ENCODE measurements at regions not wholly inside any gene's neighbourhood (a gene's known extent, or its start where the extent isn't known, plus 50 kb on each side); places are given as distances from the start of the nearest gene placed in this dataset.

DNA sequence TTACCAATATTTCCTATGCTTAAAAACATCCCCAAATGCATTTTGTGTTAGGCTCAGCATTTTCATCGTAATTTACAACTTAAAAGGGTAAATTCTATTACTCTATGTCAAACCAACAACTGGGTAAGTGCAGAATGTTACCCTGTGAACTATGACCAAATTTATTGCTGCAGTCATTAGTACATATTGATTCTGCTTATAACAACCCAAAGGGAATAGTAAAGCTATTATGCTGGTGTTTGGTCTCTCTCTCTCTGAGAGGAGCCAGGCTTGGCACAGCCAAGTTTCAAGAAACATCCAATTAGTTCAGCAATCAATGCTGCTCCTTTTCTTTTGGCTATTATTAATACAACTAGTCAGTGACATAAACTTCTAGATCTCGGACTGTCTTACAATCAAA is 747.7 kb downstream of the CENPC start:
- ATAC-seq: no peak
- TF ChIP-seq ESRRG (CRISPR knock-in tag; IDR thresholded peaks at IDR 0.05): no peak
- TF ChIP-seq, protein P1, sequence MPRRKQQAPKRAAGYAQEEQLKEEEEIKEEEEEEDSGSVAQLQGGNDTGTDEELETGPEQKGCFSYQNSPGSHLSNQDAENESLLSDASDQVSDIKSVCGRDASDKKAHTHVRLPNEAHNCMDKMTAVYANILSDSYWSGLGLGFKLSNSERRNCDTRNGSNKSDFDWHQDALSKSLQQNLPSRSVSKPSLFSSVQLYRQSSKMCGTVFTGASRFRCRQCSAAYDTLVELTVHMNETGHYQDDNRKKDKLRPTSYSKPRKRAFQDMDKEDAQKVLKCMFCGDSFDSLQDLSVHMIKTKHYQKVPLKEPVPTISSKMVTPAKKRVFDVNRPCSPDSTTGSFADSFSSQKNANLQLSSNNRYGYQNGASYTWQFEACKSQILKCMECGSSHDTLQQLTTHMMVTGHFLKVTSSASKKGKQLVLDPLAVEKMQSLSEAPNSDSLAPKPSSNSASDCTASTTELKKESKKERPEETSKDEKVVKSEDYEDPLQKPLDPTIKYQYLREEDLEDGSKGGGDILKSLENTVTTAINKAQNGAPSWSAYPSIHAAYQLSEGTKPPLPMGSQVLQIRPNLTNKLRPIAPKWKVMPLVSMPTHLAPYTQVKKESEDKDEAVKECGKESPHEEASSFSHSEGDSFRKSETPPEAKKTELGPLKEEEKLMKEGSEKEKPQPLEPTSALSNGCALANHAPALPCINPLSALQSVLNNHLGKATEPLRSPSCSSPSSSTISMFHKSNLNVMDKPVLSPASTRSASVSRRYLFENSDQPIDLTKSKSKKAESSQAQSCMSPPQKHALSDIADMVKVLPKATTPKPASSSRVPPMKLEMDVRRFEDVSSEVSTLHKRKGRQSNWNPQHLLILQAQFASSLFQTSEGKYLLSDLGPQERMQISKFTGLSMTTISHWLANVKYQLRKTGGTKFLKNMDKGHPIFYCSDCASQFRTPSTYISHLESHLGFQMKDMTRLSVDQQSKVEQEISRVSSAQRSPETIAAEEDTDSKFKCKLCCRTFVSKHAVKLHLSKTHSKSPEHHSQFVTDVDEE (CRISPR knock-in tag; IDR thresholded peaks at IDR 0.05): no peak
- TF ChIP-seq CSDC2 (CRISPR knock-in tag; IDR thresholded peaks at IDR 0.05): no peak
- no peak for TF ChIP-seq RARB (CRISPR knock-in tag; IDR thresholded peaks at IDR 0.05)
- no peak for TF ChIP-seq ZNF70 (CRISPR knock-in tag; IDR thresholded peaks at IDR 0.05)
- no peak for TF ChIP-seq SNAI2 (CRISPR knock-in tag; IDR thresholded peaks at IDR 0.05)
- no peak for TF ChIP-seq TCF4 (CRISPR knock-in tag; IDR thresholded peaks at IDR 0.05; ENCODE audit: borderline replicate concordance)

DNA sequence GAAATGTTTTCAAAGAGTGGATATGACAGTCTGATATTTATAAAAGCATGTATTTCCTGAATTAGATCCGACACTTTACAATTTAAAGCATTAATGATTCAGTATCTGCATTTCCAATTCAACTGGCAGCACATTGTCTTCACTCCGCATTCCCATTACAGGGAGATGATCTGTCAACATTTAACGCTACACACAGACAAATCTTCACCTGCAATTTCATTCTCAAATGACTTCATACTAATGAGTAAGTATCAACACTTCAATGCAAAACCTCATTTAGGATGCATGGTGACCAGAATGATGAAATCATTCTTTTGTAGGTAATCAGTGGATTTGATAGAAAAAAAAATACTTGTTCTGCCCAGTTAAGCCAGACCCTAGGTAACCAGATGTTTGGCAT is 749.6 kb downstream of the CENPC start:
- no peak for ATAC-seq
- TF ChIP-seq GLIS3 (CRISPR knock-in tag; IDR thresholded peaks at IDR 0.05) (no peak), ZNF8 (CRISPR knock-in tag; IDR thresholded peaks at IDR 0.05) (no peak), ISL1 (CRISPR knock-in tag; IDR thresholded peaks at IDR 0.05) (no peak), ZC3H10 (CRISPR knock-in tag; IDR thresholded peaks at IDR 0.05) (no peak), ZNF565 (CRISPR knock-in tag; conservative IDR thresholded peaks at IDR 0.05; ENCODE audit: low read depth) (no peak), BACH2 (CRISPR knock-in tag; IDR thresholded peaks at IDR 0.05; ENCODE audit: borderline replicate concordance) (no peak), RARB (CRISPR knock-in tag; IDR thresholded peaks at IDR 0.05) (no peak), OSR1 (CRISPR knock-in tag; IDR thresholded peaks at IDR 0.05) (no peak), ZFP30 (CRISPR knock-in tag; IDR thresholded peaks at IDR 0.05) (no peak), ARNTL (CRISPR knock-in tag; IDR thresholded peaks at IDR 0.05; ENCODE audit: borderline replicate concordance, low read depth) (no peak)
- TF ChIP-seq, protein P2, sequence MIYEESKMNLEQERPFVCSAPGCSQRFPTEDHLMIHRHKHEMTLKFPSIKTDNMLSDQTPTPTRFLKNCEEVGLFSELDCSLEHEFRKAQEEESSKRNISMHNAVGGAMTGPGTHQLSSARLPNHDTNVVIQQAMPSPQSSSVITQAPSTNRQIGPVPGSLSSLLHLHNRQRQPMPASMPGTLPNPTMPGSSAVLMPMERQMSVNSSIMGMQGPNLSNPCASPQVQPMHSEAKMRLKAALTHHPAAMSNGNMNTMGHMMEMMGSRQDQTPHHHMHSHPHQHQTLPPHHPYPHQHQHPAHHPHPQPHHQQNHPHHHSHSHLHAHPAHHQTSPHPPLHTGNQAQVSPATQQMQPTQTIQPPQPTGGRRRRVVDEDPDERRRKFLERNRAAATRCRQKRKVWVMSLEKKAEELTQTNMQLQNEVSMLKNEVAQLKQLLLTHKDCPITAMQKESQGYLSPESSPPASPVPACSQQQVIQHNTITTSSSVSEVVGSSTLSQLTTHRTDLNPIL (CRISPR knock-in tag; IDR thresholded peaks at IDR 0.05; ENCODE audit: low read depth): no peak

DNA sequence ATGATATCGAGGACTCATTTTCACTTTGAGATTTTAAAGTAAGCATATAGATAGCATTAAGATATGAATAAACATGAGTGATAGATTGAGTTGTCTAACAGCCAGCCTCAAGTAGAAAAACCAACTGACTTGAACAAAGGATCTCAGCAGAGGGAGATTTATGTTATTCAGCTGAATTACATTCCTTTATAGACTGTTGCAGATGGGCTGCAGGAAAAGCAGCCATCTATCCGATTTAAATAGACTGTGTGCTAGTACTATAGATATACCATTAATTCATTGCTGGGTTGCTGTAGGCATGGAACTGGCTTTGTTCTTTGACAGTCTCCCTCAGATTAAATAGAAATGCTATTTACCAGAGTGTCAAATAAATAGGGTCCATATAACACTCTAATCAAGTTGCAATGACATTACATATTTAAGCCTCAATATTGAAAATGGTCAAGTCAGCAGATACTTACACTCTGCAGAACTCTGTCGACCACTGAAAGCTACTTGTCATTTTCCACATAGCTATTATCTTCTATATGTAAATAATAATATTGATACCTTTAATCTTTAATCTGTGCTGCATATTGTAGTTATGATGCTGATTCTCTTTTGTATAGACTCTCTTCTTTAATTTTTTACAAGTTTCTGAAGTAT is 750.8 kb downstream of the CENPC start:
- ATAC-seq: no peak
- TF ChIP-seq ZFP30 (CRISPR knock-in tag; IDR thresholded peaks at IDR 0.05): no peak
- TF ChIP-seq OSR1 (CRISPR knock-in tag; IDR thresholded peaks at IDR 0.05): no peak
- no peak for TF ChIP-seq ARNTL (CRISPR knock-in tag; IDR thresholded peaks at IDR 0.05; ENCODE audit: borderline replicate concordance, low read depth)
- TF ChIP-seq ZNF70 (CRISPR knock-in tag; IDR thresholded peaks at IDR 0.05): no peak
- TF ChIP-seq, protein P3, sequence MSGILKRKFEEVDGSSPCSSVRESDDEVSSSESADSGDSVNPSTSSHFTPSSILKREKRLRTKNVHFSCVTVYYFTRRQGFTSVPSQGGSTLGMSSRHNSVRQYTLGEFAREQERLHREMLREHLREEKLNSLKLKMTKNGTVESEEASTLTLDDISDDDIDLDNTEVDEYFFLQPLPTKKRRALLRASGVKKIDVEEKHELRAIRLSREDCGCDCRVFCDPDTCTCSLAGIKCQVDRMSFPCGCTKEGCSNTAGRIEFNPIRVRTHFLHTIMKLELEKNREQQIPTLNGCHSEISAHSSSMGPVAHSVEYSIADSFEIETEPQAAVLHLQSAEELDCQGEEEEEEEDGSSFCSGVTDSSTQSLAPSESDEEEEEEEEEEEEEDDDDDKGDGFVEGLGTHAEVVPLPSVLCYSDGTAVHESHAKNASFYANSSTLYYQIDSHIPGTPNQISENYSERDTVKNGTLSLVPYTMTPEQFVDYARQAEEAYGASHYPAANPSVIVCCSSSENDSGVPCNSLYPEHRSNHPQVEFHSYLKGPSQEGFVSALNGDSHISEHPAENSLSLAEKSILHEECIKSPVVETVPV (CRISPR knock-in tag; IDR thresholded peaks at IDR 0.05): no peak
- TF ChIP-seq, protein P1 (CRISPR knock-in tag; IDR thresholded peaks at IDR 0.05): no peak
- TF ChIP-seq, protein P4, sequence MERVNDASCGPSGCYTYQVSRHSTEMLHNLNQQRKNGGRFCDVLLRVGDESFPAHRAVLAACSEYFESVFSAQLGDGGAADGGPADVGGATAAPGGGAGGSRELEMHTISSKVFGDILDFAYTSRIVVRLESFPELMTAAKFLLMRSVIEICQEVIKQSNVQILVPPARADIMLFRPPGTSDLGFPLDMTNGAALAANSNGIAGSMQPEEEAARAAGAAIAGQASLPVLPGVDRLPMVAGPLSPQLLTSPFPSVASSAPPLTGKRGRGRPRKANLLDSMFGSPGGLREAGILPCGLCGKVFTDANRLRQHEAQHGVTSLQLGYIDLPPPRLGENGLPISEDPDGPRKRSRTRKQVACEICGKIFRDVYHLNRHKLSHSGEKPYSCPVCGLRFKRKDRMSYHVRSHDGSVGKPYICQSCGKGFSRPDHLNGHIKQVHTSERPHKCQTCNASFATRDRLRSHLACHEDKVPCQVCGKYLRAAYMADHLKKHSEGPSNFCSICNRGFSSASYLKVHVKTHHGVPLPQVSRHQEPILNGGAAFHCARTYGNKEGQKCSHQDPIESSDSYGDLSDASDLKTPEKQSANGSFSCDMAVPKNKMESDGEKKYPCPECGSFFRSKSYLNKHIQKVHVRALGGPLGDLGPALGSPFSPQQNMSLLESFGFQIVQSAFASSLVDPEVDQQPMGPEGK (CRISPR knock-in tag; IDR thresholded peaks at IDR 0.05; ENCODE audit: borderline replicate concordance): no peak
- no peak for TF ChIP-seq ZNF8 (CRISPR knock-in tag; IDR thresholded peaks at IDR 0.05)
- TF ChIP-seq RARB (CRISPR knock-in tag; IDR thresholded peaks at IDR 0.05): no peak
- TF ChIP-seq TCF4 (CRISPR knock-in tag; IDR thresholded peaks at IDR 0.05; ENCODE audit: borderline replicate concordance): no peak
- TF ChIP-seq ISL1 (CRISPR knock-in tag; IDR thresholded peaks at IDR 0.05): no peak
- no peak for TF ChIP-seq GLIS3 (CRISPR knock-in tag; IDR thresholded peaks at IDR 0.05)
- TF ChIP-seq ZC3H10 (CRISPR knock-in tag; IDR thresholded peaks at IDR 0.05): no peak
- TF ChIP-seq PPARA (CRISPR knock-in tag; IDR thresholded peaks at IDR 0.05; ENCODE audit: borderline replicate concordance): no peak
- no peak for TF ChIP-seq CSDC2 (CRISPR knock-in tag; IDR thresholded peaks at IDR 0.05)
- no peak for TF ChIP-seq ESRRG (CRISPR knock-in tag; IDR thresholded peaks at IDR 0.05)
- TF ChIP-seq ZFP3 (CRISPR knock-in tag; IDR thresholded peaks at IDR 0.05): no peak
